Natural killer cell (primary cell): ENCODE measurements at regions not wholly inside any gene's neighbourhood (a gene's known extent, or its start where the extent isn't known, plus 50 kb on each side); places are given as distances from the start of the nearest gene placed in this dataset.

Experiments used
- ATAC-seq, 3 donors: fragments of 150-1000 bp in 2 of 3; fragments of 200-7000 bp in 1 of 3; cut with Tn5 transposase; 1 replicate in 1 of 3; 2 replicates in 2 of 3; pipeline ENCODE4 v1.10.0; 2021; ENCODE audit warnings: mild to moderate bottlenecking in 2 of 3, moderate library complexity in 2 of 3
- DNase-seq, 2 donors: peaks; one replicate each; pipeline versions ENCODE4 v3.0.0 to v3.0.0-alpha.2; 2013 to 2021; ENCODE audit warnings: mixed read lengths in 1 of 2
- H3K27ac ChIP-seq: one replicate; pipeline ENCODE4 v1.5.1; 2013; ENCODE audit warnings: mild to moderate bottlenecking, low read length
- H3K27me3 ChIP-seq: one replicate; pipeline ENCODE4 v1.6.1; 2013; ENCODE audit warnings: low read length; ENCODE audit not compliant: control insufficient read depth, insufficient read depth
- H3K36me3 ChIP-seq: one replicate; pipeline ENCODE4 v1.6.1; 2013; ENCODE audit warnings: low read length; ENCODE audit not compliant: control insufficient read depth, insufficient read depth
- H3K4me1 ChIP-seq: one replicate; pipeline ENCODE4 v1.6.1; 2013; ENCODE audit warnings: low read length; ENCODE audit not compliant: control insufficient read depth, insufficient read depth
- H3K4me3 ChIP-seq: one replicate; pipeline ENCODE4 v1.5.1; 2013; ENCODE audit warnings: low read length
- H3K9me3 ChIP-seq: one replicate; pipeline ENCODE4 v1.6.1; 2013; ENCODE audit warnings: low read length; ENCODE audit not compliant: control insufficient read depth, insufficient read depth
- H3K27ac Mint-ChIP-seq, 2 donors: one replicate each; pipeline ENCODE4 v1.8.0; 2022; ENCODE audit warnings: mild to moderate bottlenecking in 2 of 2, mixed read lengths in 2 of 2, moderate library complexity in 1 of 2
- H3K27me3 Mint-ChIP-seq, 2 donors: one replicate each; pipeline ENCODE4 v1.8.0; 2022; ENCODE audit warnings: low read depth in 2 of 2, mixed read lengths in 2 of 2
- H3K36me3 Mint-ChIP-seq: one replicate; pipeline ENCODE4 v1.8.0; 2022; ENCODE audit warnings: mixed read lengths
- H3K4me1 Mint-ChIP-seq, 2 donors: one replicate each; pipeline ENCODE4 v1.8.0; 2022; ENCODE audit warnings: mixed read lengths in 2 of 2
- H3K4me3 Mint-ChIP-seq: one replicate; pipeline ENCODE4 v1.8.0; 2022; ENCODE audit warnings: mild to moderate bottlenecking, moderate library complexity, mixed read lengths
- H3K9me3 Mint-ChIP-seq, 2 donors: one replicate each; pipeline ENCODE4 v1.8.0; 2022; ENCODE audit warnings: mixed read lengths in 2 of 2
- CTCF ChIP-seq: fragments of 200-600 bp; IDR thresholded peaks from one replicate; pipeline ENCODE4 v1.8.0; 2022; ENCODE audit warnings: antibody characterized with exemption
- WGBS: methylation state at CpG from one replicate; pipeline ENCODE4 v1.1.7; 2013; ENCODE audit warnings: missing lambda C conversion rate; ENCODE audit not compliant: insufficient coverage; 5-methylcytosine and 5-hydroxymethylcytosine counted together
- intact Hi-C: fragments of 100-400 bp; cut with micrococcal nuclease; formaldehyde crosslinking; loops from one replicate; pipeline ENCODE4 v1.14.2; 2022

GRCh38 chr2:19837235-19837766 is 64.5 kb downstream of the TTC32 start:
- Mint-ChIP-seq H3K27me3 (peaks cover 19 to 51% of the 10 kb centered on the region in 2 donors), H3K9me3 (no peaks in the 10 kb centered on the region), H3K4me1 (no peaks in the 10 kb centered on the region), H3K4me3 (no peak overlapping the region), H3K36me3 (no peaks in the 10 kb centered on the region), H3K27ac (no peak overlapping the region)
- no peak for DNase-seq
- no peak overlapping the region for H3K27ac ChIP-seq
- no peaks in the 10 kb centered on the region for H3K36me3 ChIP-seq
- no peaks in the 10 kb centered on the region for H3K4me1 ChIP-seq
- H3K4me3 ChIP-seq: no peak overlapping the region
- no peaks in the 10 kb centered on the region for H3K27me3 ChIP-seq
- H3K9me3 ChIP-seq: no peaks in the 10 kb centered on the region
- ATAC-seq: no peak
- intact Hi-C loops: no loop called here
- 75% methylated on average over 4 of the region's 4 CpGs for WGBS
- TF ChIP-seq CTCF: no peak

- ATAC-seq (no peak), DNase-seq (no peak)
- no peaks in the 10 kb centered on the region for H3K9me3 Mint-ChIP-seq
- Histone ChIP-seq H3K36me3 (no peaks in the 10 kb centered on the region), H3K4me3 (no peak overlapping the region), H3K9me3 (no peaks in the 10 kb centered on the region), H3K27me3 (no peaks in the 10 kb centered on the region), H3K27ac (no peak overlapping the region), H3K4me1 (no peaks in the 10 kb centered on the region)
- H3K36me3 Mint-ChIP-seq: no peaks in the 10 kb centered on the region
- H3K4me3 Mint-ChIP-seq: no peak overlapping the region
- WGBS: 80% methylated on average over 6 of the region's 6 CpGs
- intact Hi-C loops: no loop called here
- no peak for TF ChIP-seq CTCF
- peaks cover 16 to 45% of the 10 kb centered on the region in 2 donors for H3K27me3 Mint-ChIP-seq
- H3K4me1 Mint-ChIP-seq: no peaks in the 10 kb centered on the region
- no peak overlapping the region for H3K27ac Mint-ChIP-seq
These were observed 66.0 kb downstream of the TTC32 start for GRCh38 chr2:19835781-19836281.

GRCh38 chr2:19833978-19834377 is 67.8 kb downstream of the TTC32 start:
- DNase-seq: no peak
- H3K4me1 ChIP-seq: no peaks in the 10 kb centered on the region

More at GRCh38 chr2:19833978-19834377, 67.8 kb downstream of the TTC32 start:
- Histone ChIP-seq H3K9me3 (no peaks in the 10 kb centered on the region), H3K4me3 (no peak overlapping the region), H3K27me3 (no peaks in the 10 kb centered on the region), H3K36me3 (no peaks in the 10 kb centered on the region), H3K27ac (no peak overlapping the region)
- 21% methylated on average over 3 of the region's 3 CpGs for WGBS
- Mint-ChIP-seq H3K36me3 (no peaks in the 10 kb centered on the region), H3K27me3 (peaks cover 14 to 34% of the 10 kb centered on the region in 2 donors), H3K4me3 (no peak overlapping the region), H3K9me3 (no peaks in the 10 kb centered on the region), H3K4me1 (no peaks in the 10 kb centered on the region), H3K27ac (no peak overlapping the region)
- intact Hi-C loops: no loop called here
- ATAC-seq: no peak
- no peak for TF ChIP-seq CTCF
